OCI-LY1 (cell line): ENCODE measurements at regions not wholly inside any gene's neighbourhood (a gene's known extent, or its start where the extent isn't known, plus 50 kb on each side); places are given as distances from the start of the nearest gene placed in this dataset.

Source experiments
- H2AFZ ChIP-seq: fragments of 200-600 bp; sonication (generic), shearing (Covaris generic); 2 replicates; pipeline ENCODE4 v1.6.0; 2014; ENCODE audit warnings: antibody characterized with exemption, mild to moderate bottlenecking, low read length
- H3F3A ChIP-seq: fragments of 200-600 bp; sonication (generic), shearing (Covaris generic); 2 replicates; pipeline ENCODE4 v1.6.0; 2014; ENCODE audit warnings: mild to moderate bottlenecking, antibody characterized with exemption, low read length, moderate library complexity; ENCODE audit not compliant: insufficient read depth
- H3K27ac ChIP-seq: fragments of 200-600 bp; sonication (generic); 2 replicates; pipeline ENCODE4 v1.5.1; 2014; ENCODE audit warnings: low read length, mixed run types, mild to moderate bottlenecking, low read depth; ENCODE audit not compliant: poor library complexity, severe bottlenecking
- H3K27me3 ChIP-seq: fragments of 200-600 bp; sonication (generic); 2 replicates; pipeline ENCODE4 v1.6.0; 2014; ENCODE audit warnings: antibody characterized with exemption, mild to moderate bottlenecking, low read length, moderate library complexity; ENCODE audit not compliant: insufficient read depth
- H3K36me3 ChIP-seq: fragments of 200-600 bp; sonication (generic); 2 replicates; pipeline ENCODE4 v1.6.1; 2014; ENCODE audit warnings: mild to moderate bottlenecking, antibody characterized with exemption, low read length, moderate library complexity, mixed read lengths; ENCODE audit not compliant: insufficient read depth
- H3K4me1 ChIP-seq: fragments of 200-600 bp; sonication (generic); 2 replicates; pipeline ENCODE4 v1.5.1; 2014; ENCODE audit warnings: mild to moderate bottlenecking, low read length, moderate library complexity; ENCODE audit not compliant: insufficient read depth, severe bottlenecking
- H3K4me2 ChIP-seq: fragments of 200-600 bp; sonication (generic), shearing (Covaris generic); 2 replicates; pipeline ENCODE4 v1.6.1; 2014; ENCODE audit warnings: low read length
- H3K4me3 ChIP-seq: fragments of 200-600 bp; sonication (generic); 2 replicates; pipeline ENCODE4 v1.5.1; 2014; ENCODE audit warnings: low read length, low read depth, mild to moderate bottlenecking, mixed read lengths; ENCODE audit not compliant: poor library complexity, severe bottlenecking
- H3K79me2 ChIP-seq: fragments of 200-600 bp; shearing (Covaris generic); 2 replicates; pipeline ENCODE4 v1.6.1; 2016; ENCODE audit warnings: mixed run types, low read length, mixed read lengths; ENCODE audit not compliant: insufficient read depth
- H3K9ac ChIP-seq: fragments of 200-600 bp; sonication (generic), shearing (Covaris generic); 2 replicates; pipeline ENCODE4 v1.6.1; 2014; ENCODE audit warnings: mild to moderate bottlenecking, low read length, mixed read lengths
- H3K9me2 ChIP-seq: fragments of 200-600 bp; sonication (generic), shearing (Covaris generic); 2 replicates; pipeline ENCODE4 v1.6.1; 2014; ENCODE audit warnings: low read depth, mild to moderate bottlenecking, low read length, mixed read lengths
- H3K9me3 ChIP-seq: fragments of 200-600 bp; shearing (Covaris generic); 2 replicates; pipeline ENCODE4 v1.6.1; 2014; ENCODE audit warnings: low read length, mixed read lengths
- H4K20me1 ChIP-seq: fragments of 200-600 bp; sonication (generic), shearing (Covaris generic); 2 replicates; pipeline ENCODE4 v1.6.0; 2016; ENCODE audit warnings: mild to moderate bottlenecking, low read length; ENCODE audit not compliant: insufficient read depth
- CTCF ChIP-seq: fragments of 200-600 bp; sonication (generic), shearing (Covaris generic); IDR thresholded peaks from 2 replicates; pipeline ENCODE4 v1.5.1; 2017; ENCODE audit warnings: mild to moderate bottlenecking, antibody characterized with exemption, low read length, moderate library complexity, mixed read lengths
- EZH2 ChIP-seq: fragments of 200-600 bp; sonication (generic), shearing (Covaris generic); IDR thresholded peaks from 2 replicates; pipeline ENCODE4 v1.8.0; 2017; ENCODE audit warnings: borderline replicate concordance, mixed run types, mild to moderate bottlenecking, antibody characterized with exemption, low read length, moderate library complexity, mixed read lengths

GRCh38 chr4:81319657-81320056 is 104.6 kb upstream of the PRKG2 start:
- Histone ChIP-seq H3K4me3 (no peak overlapping the region), H2AFZ (no peak overlapping the region), H3K4me1 (no peaks in the 10 kb centered on the region), H4K20me1 (no peaks in the 10 kb centered on the region), H3K79me2 (no peaks in the 10 kb centered on the region), H3K9ac (no peak overlapping the region), H3K36me3 (no peaks in the 10 kb centered on the region), H3F3A (no peaks in the 10 kb centered on the region), H3K4me2 (no peak overlapping the region), H3K9me2 (no peaks in the 10 kb centered on the region), H3K27me3 (no peaks in the 10 kb centered on the region), H3K9me3 (no peaks in the 10 kb centered on the region), H3K27ac (no peak overlapping the region)
- TF ChIP-seq CTCF (no peak), EZH2 (no peak)

- H3K4me3 ChIP-seq, result no peak overlapping the region
- no peaks in the 10 kb centered on the region for H3K9me2 ChIP-seq
- no peak overlapping the region for H3K9ac ChIP-seq
- H3F3A ChIP-seq, result no peaks in the 10 kb centered on the region
- H3K36me3 ChIP-seq, result no peaks in the 10 kb centered on the region
- no peak overlapping the region for H3K4me2 ChIP-seq
- no peak overlapping the region for H2AFZ ChIP-seq
- H4K20me1 ChIP-seq, result no peaks in the 10 kb centered on the region
- H3K9me3 ChIP-seq, result no peaks in the 10 kb centered on the region
- H3K27ac ChIP-seq, result no peak overlapping the region
- no peaks in the 10 kb centered on the region for H3K79me2 ChIP-seq
- H3K27me3 ChIP-seq, result no peaks in the 10 kb centered on the region
- TF ChIP-seq EZH2, result no peak
- TF ChIP-seq CTCF, result no peak
- H3K4me1 ChIP-seq, result no peaks in the 10 kb centered on the region
Observed at GRCh38 chr4:81314897-81315470, 100.0 kb upstream of the PRKG2 start.

- Histone ChIP-seq H3K4me2 (no peak overlapping the region), H2AFZ (no peak overlapping the region)
Observed at GRCh38 chr4:81314196-81314896, 99.3 kb upstream of the PRKG2 start.

More at GRCh38 chr4:81314196-81314896, 99.3 kb upstream of the PRKG2 start:
- no peaks in the 10 kb centered on the region for H4K20me1 ChIP-seq
- H3K9me3 ChIP-seq, result no peaks in the 10 kb centered on the region
- TF ChIP-seq CTCF (no peak), EZH2 (no peak)
- H3K36me3 ChIP-seq, result no peaks in the 10 kb centered on the region
- no peaks in the 10 kb centered on the region for H3F3A ChIP-seq
- no peak overlapping the region for H3K27ac ChIP-seq
- H3K79me2 ChIP-seq, result no peaks in the 10 kb centered on the region
- no peak overlapping the region for H3K4me3 ChIP-seq
- H3K27me3 ChIP-seq, result no peaks in the 10 kb centered on the region
- H3K4me1 ChIP-seq, result no peaks in the 10 kb centered on the region
- H3K9me2 ChIP-seq, result no peaks in the 10 kb centered on the region
- no peak overlapping the region for H3K9ac ChIP-seq
